MM.1S (cell line): ENCODE measurements at regions not wholly inside any gene's neighbourhood (a gene's known extent, or its start where the extent isn't known, plus 50 kb on each side); places are given as distances from the start of the nearest gene placed in this dataset.
"Not testable (repeated sequence)": the region's sequence is repeated elsewhere in the genome, so short reads cannot be mapped to it uniquely, and the experiment has no call there.

Experiments
- DNase-seq: peaks from one replicate; pipeline ENCODE4 v3.0.0-alpha.2; 2015
- H2AFZ ChIP-seq: fragments of 300-600 bp; sonication (generic); 2 replicates; pipeline ENCODE4 v1.6.0; 2016; ENCODE audit warnings: antibody characterized with exemption, low read length
- H3F3A ChIP-seq: fragments of 300-600 bp; sonication (generic); 2 replicates; pipeline ENCODE4 v1.6.1; 2016; ENCODE audit warnings: mild to moderate bottlenecking, antibody characterized with exemption, low read length, moderate library complexity, mixed read lengths; ENCODE audit not compliant: insufficient read depth
- H3K27ac ChIP-seq: fragments of 300-600 bp; sonication (generic); 2 replicates; pipeline ENCODE4 v1.5.1; 2016; ENCODE audit warnings: mild to moderate bottlenecking, low read length
- H3K27me3 ChIP-seq: fragments of 300-600 bp; sonication (generic); replicated peaks from 2 replicates; pipeline ENCODE4 v1.6.0; 2016; ENCODE audit warnings: low read length; ENCODE audit not compliant: insufficient read depth
- H3K36me3 ChIP-seq: fragments of 300-600 bp; sonication (generic); replicated peaks from 2 replicates; pipeline ENCODE4 v1.6.1; 2016; ENCODE audit warnings: mild to moderate bottlenecking, low read length, mixed read lengths; ENCODE audit not compliant: insufficient read depth
- H3K4me1 ChIP-seq: fragments of 300-600 bp; sonication (generic); 2 replicates; pipeline ENCODE4 v1.6.1; 2016; ENCODE audit warnings: low read length, mixed read lengths
- H3K4me2 ChIP-seq: fragments of 300-600 bp; sonication (generic); 2 replicates; pipeline ENCODE4 v1.6.0; 2016; ENCODE audit warnings: low read depth, low read length
- H3K4me3 ChIP-seq: fragments of 300-600 bp; sonication (generic); 2 replicates; pipeline ENCODE4 v1.5.1; 2016; ENCODE audit warnings: low read length, mixed read lengths
- H3K79me2 ChIP-seq: fragments of 300-600 bp; sonication (generic); 2 replicates; pipeline ENCODE4 v1.6.1; 2016; ENCODE audit warnings: mixed run types, low read length, mixed read lengths
- H3K9ac ChIP-seq: fragments of 300-600 bp; sonication (generic); 2 replicates; pipeline ENCODE4 v1.6.1; 2016; ENCODE audit warnings: low read length, mixed read lengths
- H3K9me2 ChIP-seq: fragments of 300-600 bp; sonication (generic); replicated peaks from 2 replicates; pipeline ENCODE4 v1.6.1; 2016; ENCODE audit warnings: mild to moderate bottlenecking, low read length, mixed read lengths; ENCODE audit not compliant: insufficient read depth
- H3K9me3 ChIP-seq: fragments of 300-600 bp; sonication (generic); replicated peaks from 2 replicates; pipeline ENCODE4 v1.6.1; 2016; ENCODE audit warnings: mild to moderate bottlenecking, low read length, mixed read lengths; ENCODE audit not compliant: insufficient read depth
- H4K20me1 ChIP-seq: fragments of 300-600 bp; sonication (generic); 2 replicates; pipeline ENCODE4 v1.6.1; 2016; ENCODE audit warnings: mild to moderate bottlenecking, low read length, moderate library complexity, mixed read lengths; ENCODE audit not compliant: insufficient read depth
- EZH2 ChIP-seq: fragments of 300-600 bp; sonication (generic); optimal IDR thresholded peaks from 2 replicates; pipeline ENCODE3; 2017; ENCODE audit warnings: low read depth, mild to moderate bottlenecking, antibody characterized with exemption, low read length, mixed read lengths
- EZH2phosphoT487 ChIP-seq: fragments of 300-600 bp; sonication (generic); IDR thresholded peaks from 2 replicates; pipeline ENCODE4 v1.6.1; 2018; ENCODE audit warnings: antibody characterized with exemption, low read length
- TF ChIP-seq, protein P1 (sequence below): fragments of 300-600 bp; sonication (generic); IDR thresholded peaks from 2 replicates; pipeline ENCODE4 v1.5.1; 2016; ENCODE audit warnings: antibody characterized with exemption, low read length, mixed read lengths

DNA sequence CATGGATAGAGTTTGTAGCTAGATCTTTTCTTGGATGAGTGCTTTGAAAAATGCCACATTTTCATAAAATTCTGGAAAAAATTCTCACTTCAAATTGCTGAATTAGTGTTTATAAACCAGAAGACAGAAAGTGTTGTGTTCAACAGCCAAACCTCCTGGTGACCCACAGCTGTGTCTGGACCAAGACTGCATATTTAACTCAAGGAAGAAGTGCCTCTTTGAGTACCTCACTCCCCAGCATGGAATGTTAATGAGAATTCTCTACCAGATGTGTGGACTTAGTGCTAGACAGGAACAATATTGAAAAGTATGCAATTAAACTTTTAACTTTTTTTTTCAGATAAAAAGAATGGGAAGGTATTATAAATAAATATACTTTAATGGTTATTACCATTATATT, 609.3 kb downstream of the COL12A1 start:
- Histone ChIP-seq H3K79me2 (no peaks in the 10 kb centered on the region), H3F3A (no peaks in the 10 kb centered on the region), H3K4me1 (no peaks in the 10 kb centered on the region), H3K9me2 (no peaks in the 10 kb centered on the region), H3K36me3 (no peaks in the 10 kb centered on the region), H3K27me3 (no peaks in the 10 kb centered on the region), H3K9me3 (no peaks in the 10 kb centered on the region), H3K9ac (no peak overlapping the region), H4K20me1 (no peaks in the 10 kb centered on the region), H3K4me3 (no peak overlapping the region), H3K27ac (no peak overlapping the region), H3K4me2 (no peak overlapping the region), H2AFZ (no peak overlapping the region)
- TF ChIP-seq, protein P1, sequence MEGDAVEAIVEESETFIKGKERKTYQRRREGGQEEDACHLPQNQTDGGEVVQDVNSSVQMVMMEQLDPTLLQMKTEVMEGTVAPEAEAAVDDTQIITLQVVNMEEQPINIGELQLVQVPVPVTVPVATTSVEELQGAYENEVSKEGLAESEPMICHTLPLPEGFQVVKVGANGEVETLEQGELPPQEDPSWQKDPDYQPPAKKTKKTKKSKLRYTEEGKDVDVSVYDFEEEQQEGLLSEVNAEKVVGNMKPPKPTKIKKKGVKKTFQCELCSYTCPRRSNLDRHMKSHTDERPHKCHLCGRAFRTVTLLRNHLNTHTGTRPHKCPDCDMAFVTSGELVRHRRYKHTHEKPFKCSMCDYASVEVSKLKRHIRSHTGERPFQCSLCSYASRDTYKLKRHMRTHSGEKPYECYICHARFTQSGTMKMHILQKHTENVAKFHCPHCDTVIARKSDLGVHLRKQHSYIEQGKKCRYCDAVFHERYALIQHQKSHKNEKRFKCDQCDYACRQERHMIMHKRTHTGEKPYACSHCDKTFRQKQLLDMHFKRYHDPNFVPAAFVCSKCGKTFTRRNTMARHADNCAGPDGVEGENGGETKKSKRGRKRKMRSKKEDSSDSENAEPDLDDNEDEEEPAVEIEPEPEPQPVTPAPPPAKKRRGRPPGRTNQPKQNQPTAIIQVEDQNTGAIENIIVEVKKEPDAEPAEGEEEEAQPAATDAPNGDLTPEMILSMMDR: no peak
- TF ChIP-seq EZH2phosphoT487 (no peak), EZH2 (no peak)
- DNase-seq: no peak

DNA sequence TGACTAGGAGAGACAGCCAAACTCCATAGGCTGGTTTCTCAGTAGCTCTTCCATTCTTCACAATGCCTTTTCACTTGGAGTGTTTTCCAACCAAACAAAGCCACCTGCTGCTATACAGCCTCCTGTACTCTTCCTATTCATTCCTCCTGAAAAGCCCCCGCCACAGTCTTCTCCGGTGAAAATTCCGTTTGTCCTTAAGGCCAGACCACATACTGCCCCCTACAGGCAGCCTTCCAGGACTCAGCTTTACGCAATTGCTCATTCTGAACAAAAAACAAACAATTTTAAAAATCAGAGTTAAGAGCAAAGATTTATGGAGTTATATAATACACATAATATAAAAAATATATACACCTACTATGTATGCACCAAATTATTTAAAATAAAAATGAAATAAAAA, 611.5 kb downstream of the COL12A1 start:
- H3K36me3 ChIP-seq, H3F3A ChIP-seq, H3K27me3 ChIP-seq, H2AFZ ChIP-seq, H3K9me2 ChIP-seq, H3K9ac ChIP-seq, H3K79me2 ChIP-seq, H3K27ac ChIP-seq, H3K9me3 ChIP-seq, H3K4me1 ChIP-seq, H3K4me3 ChIP-seq, H4K20me1 ChIP-seq, H3K4me2 ChIP-seq, DNase-seq: not testable (repeated sequence)

DNA sequence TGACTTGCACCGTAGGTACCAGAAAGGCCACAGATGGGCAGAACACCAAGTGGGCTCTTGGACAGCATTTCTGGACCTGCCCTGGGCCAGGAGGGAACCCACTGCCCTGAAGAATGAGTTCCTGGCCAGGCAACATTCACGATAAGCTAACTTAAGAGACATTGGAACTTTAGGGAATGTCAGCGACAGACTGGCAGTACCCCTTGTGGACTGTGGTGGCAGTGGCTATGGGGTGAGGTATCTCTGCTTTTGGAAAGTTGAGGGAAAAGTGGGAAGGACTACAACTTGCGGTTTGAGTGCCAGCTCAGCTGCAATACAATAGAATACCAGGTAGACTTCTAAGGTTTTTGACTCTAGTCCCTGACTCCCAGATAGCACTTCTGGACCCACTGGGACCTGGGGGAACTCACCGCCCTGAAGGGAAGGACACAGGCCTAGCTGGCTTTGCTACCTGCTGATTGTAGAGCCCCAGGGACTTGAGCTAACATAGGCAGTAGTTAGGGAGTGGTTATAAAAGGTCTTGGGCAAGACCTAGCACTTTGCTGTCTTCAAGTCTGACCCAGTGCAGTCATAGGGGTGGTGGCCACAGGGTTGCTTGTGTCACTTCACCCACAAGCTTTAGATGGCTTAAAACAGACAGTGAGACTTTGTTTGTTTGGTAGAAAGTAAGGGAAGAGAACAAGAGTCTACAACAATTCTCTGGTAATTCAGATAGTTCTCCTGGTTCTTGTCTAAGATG, 617.6 kb downstream of the COL12A1 start:
- Histone ChIP-seq H3K9me2 (no peaks in the 10 kb centered on the region), H3K36me3 (no peaks in the 10 kb centered on the region), H3K27ac (no peak overlapping the region), H4K20me1 (no peaks in the 10 kb centered on the region), H3K27me3 (no peaks in the 10 kb centered on the region), H3K4me1 (no peaks in the 10 kb centered on the region), H3K4me2 (no peak overlapping the region), H3F3A (no peaks in the 10 kb centered on the region), H3K79me2 (no peaks in the 10 kb centered on the region), H3K9me3 (no peaks in the 10 kb centered on the region), H3K4me3 (no peak overlapping the region), H3K9ac (no peak overlapping the region), H2AFZ (no peak overlapping the region)
- TF ChIP-seq EZH2phosphoT487: no peak
- no peak for TF ChIP-seq EZH2
- DNase-seq: no peak

DNA sequence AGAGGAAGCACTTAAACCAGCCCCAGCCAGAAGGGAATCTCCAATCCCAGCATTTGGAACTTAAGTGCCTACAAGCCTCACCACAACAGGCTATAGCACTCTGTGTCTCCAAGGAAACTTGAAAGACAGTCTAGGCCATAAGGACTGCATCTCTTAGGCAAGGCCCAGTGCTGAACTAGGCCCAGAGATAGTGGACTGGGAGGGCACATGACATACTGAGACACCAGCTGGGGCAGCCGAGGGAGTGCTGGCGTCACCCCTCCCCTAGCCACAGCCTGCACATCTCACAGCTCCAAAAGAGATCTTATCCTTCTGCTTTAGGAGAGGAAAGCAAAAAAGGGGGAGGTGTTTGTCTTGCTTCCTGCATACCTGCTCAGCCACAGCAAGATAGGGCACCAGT, 618.5 kb downstream of the COL12A1 start:
- Histone ChIP-seq H4K20me1 (no peaks in the 10 kb centered on the region), H3K4me3 (no peak overlapping the region), H3K4me2 (no peak overlapping the region), H3K79me2 (no peaks in the 10 kb centered on the region), H3K4me1 (no peaks in the 10 kb centered on the region), H3K9me2 (no peaks in the 10 kb centered on the region), H3K9ac (no peak overlapping the region), H3K27ac (no peak overlapping the region), H3F3A (no peaks in the 10 kb centered on the region), H3K27me3 (no peaks in the 10 kb centered on the region), H3K36me3 (no peaks in the 10 kb centered on the region), H2AFZ (no peak overlapping the region), H3K9me3 (no peaks in the 10 kb centered on the region)
- TF ChIP-seq EZH2 (no peak), EZH2phosphoT487 (no peak)
- TF ChIP-seq, protein P1: no peak
- DNase-seq: no peak
